ENCODE measurements at regions not wholly inside any gene's neighbourhood (a gene's known extent, or its start where the extent isn't known, plus 50 kb on each side); places are given as distances from the start of the nearest gene placed in this dataset.

DNA sequence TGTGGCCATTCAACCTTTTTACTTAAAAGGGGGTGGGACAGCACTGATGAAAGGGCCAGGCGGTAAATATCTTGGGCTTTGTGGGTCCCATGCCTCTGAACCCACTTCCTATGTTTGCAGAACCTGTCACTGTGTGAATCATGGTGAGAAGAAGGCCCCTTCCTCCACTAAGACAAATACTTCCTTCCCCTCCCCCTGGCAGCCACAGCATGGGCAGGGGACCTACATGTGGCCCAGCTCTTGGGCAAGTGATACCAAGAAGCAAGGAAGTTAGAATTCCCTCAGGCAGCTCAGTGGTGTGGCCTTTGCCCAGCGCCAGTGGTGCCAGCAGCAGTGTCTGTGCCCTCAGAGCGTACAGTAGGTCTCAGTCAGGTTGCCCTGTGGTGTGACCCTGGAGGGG is 168.6 kb downstream of the TRIM33 start:
- DNase-seq, result peak; percentile 57

DNA sequence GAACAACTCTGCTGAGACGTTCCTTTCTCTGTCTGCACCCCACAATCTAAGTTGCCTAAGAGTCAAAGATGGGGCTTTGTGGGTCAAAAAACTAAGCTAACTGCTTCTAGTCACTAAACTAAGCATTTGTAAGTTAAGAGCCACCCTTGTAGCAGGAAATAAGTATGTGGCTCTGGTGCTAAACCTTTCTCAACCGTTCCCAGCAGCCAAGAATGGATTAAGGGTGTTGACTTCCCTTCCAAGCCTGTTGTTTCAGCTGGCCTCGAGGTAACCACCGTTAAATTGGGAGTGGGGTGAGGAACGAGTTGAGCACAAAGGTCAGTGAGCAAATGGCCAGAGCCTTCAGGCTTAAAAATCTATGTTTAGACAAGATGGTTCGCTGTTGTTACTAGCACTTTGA is 169.1 kb downstream of the TRIM33 start:
- no peak for DNase-seq

DNA sequence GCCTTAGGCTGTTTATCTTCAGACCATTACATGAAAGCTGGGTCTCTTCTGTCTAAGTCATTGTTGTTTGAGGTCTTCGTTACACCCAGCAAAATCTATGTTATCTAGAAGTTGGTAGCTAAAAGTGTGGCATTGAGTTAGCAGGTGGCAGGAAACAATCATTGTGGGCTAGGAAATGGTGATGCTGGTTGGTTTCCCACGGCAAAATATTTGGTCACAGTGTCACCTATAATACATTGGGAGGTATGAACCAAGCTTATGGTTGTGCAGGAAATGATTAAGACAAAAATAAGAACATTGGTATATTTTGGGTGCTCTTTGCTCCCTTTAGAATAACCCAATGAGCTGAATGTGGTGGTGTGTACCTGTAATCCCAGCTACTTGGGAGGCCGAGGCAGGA is 169.7 kb downstream of the TRIM33 start:
- DNase-seq, result no peak

DNA sequence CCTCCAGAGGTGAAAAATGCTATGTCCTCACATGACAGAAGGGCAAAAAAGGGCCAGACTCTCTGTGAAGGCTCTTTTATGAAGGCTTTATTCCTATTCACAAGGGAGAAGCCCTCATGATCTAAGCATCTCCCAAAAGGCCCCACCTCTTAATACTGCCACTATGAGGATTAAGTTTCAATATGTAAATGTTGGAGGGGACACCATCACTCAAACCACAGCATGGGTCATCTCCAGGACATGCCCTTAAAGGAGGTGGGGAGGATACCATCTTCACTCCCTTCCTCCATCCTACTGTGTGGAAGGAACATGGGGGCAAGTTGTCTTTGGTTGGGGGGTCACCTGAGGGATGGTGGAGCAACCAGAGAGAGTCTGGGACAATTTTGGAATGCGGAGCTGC is 170.1 kb downstream of the TRIM33 start:
- DNase-seq, result no peak

DNA sequence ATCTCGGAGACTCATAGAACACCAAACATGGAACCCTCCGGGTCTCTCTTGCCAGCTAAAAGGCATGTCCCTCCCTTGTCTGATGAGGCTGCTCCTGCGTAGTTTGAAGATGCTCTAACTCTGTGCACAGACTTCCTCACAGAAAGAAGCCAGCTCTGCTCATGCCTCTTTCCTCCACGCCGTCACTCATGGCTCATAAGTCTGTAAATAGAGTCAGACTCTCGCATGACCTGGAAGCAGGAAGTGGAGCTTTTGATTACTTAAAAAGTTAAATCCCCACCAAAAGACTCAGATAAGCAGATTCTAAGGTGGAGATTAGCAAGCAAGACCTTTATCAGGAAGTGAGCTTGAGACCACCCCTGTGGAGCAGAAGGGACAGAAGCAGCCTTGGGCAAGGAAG is 171.6 kb downstream of the TRIM33 start:
- no peak for DNase-seq

DNA sequence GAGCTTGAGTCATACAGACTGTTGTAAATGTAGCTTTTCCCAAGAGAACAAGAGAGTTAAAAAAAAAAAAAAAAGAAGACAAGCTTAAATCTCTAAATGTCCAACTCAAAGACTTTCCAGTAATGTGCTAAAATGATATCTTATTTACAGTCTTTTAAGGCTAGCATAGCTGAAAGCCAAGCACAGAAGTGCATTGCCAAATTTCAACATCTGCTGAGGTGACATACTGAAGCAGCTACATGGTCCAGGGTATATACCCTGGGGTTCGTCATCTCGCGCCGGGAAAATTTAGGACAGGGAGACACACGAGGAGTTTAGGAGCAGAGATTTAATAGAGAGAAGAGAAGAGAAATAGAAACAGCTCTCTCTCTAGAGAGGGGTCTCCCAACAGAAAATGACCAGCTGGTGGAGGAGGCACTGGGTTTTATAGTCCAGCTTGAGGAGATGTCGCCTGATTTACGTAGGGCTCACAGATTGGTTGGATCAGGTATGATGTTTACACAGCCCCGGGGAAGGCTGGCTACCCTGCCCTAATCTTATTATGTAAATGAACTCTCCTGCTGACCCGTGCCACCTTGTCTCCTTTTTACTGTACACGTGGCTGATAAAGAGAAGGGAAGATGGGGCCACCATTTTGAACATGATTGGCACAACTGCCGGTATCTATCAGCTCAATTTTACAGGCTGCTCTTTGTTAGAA is 172.7 kb downstream of the TRIM33 start:
- DNase-seq, result no peak

DNA sequence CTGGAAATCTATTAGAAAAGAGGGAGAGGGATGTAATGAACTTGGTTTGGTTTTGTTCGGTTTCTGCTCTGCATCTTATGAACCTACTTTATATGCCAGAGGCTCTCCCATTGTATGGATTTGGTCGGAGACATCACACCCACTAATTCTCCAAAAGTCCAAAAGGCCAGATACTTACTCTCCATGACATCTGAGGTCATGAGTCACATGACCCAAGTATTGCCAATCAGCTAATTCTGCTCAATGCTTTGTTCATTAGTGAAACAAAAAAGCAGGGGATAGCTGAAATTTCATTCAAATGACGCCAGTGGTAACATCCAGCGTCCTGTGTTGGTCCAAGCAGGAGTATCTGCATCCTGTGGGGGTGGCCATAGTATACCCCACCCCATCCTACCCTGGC is 173.6 kb downstream of the TRIM33 start:
- DNase-seq, result no peak

DNA sequence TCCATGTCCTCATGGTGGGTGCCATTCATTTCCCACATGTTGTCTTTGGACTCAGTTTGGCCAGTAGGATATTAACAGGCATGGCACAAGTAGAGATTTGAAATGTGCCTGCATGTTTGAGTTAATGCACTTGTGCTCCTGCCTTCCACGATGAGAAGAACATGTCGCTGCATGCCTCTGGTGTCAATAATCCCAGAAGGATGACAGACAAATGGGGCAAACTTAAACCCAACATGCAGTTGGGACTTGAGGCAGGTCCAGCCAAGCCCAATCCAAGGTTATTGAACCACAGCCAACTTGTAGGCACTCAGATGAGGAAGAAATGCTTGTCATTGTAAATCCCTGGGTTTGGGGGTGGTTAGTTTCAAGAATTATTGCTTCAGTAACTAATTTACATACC is 174.6 kb downstream of the TRIM33 start:
- DNase-seq, result no peak

DNA sequence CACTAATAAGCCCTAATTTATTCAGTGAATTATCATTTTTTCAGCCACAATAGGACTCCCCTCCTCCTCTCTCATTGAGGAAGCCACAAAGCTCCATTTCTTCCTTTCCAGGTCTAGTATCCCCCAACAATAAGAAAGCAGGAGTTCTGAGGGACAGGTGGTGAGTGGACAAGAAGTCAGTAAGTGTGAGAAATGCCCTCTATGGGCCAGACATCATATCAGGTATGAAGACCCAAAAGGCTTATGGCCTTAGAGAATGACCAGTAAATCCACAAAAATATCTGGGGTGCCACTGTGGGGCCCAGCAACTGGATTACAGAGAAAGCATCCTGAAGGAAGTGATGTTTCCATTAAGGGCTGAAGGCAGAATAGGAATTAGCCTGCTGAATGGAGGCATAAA is 175.7 kb downstream of the TRIM33 start:
- DNase-seq, result no peak

DNA sequence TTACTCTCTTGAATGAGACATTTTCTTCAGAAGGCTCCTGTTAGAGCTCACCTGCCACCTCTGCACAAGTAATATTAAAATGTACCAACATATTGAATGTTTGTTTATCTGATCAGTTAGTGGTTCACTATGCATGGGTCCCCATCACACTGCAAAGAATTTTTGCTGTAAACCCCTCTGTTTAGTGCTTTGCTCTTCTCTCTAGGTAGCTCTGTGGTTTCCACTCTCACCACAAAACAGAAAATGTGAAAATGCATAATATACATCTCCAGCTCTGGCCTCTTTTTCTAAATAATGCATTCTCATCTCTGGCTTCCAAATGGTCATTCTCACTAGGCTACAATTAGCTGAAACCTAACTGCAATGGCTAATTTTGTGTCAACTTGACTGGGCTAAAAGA is 176.7 kb downstream of the TRIM33 start:
- DNase-seq, result no peak

DNA sequence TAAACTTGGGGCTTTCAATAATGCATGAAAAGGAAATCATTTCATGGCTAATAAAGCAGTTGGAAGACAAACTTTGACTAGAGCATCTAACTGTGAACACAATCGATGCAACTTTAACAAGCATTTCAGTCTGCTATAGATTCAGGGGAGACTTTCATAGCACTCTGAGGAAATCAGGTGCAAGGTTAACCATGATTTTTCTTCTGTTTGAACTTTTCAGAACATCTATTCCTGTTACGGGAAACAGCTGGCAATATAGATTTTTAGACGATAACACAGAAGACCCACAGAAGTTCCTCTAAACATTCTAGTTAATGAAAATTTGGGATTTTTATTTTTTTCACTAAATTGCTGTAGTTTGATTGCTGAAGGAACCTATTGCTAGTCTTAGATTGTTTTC is 177.3 kb downstream of the TRIM33 start:
- DNase-seq, result no peak

DNA sequence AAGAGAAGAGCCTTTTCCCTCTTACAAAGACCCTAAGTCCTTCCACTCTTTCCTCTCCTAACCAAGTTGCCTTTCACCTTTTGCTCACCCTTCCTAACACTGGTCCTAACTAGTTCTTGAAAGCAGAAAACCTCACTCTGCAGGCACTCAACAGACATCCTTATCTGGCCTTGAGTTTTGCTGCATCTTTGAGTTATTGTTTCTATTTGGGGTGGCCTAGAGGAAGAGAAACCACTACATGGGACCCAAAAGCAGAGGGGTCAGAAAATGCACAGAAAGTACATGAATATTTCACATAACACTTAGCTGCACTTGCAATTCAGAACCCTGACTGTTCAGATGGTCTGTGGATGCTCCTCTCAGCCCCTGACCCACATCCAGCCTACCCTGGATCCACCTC is 178.3 kb upstream of the SYT6 start:
- DNase-seq, result no peak

DNA sequence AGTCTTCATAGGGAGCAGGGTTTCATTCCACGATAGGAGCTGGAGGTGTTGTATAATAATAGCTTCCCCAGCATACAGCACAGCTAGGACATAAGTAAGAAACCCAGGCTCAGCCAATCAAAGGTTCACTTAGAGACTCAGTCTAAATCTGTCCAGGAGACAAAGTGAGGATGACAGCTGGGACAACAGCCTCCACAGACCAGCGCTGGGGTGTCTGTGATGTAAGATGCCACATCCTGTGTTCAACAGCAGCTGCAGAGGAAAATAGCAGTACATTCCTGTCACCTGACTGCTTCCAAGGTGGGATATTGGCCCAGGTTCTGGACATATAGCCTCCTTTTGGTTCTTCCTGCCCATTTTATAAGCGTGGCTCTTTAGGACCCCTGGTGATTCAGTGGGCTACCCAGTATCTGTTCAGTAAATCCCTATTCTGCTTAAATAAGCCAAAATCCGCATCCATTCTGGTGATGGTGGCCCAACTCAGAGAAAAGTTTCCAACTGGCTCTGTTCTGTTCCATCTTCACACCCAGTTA is 176.8 kb upstream of the SYT6 start:
- no peak for DNase-seq

DNA sequence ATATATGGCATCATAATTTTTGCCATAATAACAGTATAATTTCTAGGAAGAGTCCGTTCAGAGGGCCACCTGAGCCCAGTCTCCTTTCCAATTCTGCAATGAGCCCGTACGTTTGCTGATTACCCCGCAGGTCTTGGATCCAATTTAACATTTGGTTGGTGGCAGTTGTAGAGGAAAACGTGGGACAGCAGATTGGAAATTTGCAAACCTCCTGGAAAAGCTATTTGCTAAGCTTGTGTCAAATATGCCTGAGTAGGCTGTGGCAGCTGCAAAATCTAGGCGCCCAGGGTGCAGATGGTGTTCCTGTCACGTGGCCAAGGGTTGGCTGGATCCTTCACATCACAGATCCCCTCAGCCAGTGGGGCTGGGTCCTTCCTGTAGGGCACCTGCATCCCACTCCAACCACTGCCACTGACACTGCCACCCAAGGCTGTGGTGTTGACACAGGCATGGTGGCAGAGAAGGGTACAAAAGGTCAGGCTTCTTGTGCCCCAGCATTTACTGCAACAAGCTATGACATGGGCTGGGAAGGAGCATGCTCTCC is 174.8 kb upstream of the SYT6 start:
- no peak for DNase-seq

DNA sequence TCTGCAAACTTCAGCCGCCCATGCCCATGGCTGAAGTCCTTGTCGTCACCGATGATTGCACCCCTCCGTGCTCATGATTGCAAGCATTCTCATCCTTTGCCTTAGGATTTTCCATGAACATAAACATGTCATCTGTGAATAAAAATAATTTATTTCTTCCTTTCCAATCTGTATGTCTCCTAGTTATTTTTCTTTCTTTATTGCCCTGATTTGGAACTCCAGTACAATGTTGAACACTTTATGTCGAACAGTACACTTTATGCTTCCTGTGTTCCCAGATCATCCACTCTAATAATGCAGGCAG is 170.9 kb upstream of the SYT6 start:
- no peak for DNase-seq

DNA sequence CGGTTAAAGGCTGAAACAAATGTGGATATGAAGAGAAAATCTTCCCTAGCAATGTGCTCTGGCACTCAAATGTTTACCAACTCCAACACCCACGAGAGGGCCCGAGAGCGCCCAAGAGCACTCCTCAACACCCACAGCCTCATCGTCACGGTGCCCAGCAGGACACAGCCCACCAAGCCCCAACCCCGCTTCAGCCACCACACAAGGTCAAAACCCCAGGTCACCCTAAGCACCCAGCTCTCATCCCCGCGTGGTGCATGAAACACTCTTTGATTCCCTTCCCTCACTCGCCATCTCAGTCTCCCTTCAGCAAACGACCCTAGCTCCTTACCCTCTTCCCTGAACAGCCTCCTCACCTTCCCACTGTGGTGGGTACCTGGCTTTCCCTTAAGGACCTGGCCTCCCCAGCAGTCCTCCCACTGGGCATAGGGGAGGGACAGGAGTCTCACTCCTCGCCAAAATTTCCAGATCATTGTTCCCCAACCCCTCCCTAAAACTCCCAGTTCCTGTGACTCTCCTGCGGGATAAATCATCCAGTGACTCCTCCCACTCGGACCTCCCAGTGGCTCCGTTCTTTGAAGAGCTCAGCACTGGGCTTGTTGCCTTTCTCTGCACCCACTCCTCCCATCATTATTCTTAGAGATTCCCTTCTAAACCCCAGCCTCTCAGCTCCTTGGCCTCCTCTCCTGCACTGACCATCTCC is 170.4 kb upstream of the SYT6 start:
- DNase-seq, result no peak

DNA sequence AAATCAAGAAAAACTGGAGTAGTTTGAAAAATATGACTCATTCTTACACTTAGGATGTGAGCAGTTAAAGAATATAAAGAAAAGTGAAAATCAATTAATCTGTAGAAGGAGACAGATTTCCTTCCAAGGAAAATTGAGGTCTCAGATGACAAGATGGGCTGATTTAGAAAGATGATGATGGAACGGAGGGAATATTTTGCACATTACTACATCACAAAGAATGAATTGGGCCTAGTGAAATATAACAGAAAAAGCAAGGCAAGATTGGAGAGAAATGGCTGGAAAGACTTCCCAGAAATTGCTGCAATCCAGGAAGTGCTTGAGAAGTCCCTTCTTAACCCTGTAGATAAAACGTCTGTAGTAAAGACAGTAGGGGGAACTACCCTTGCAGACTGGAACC is 169.1 kb upstream of the SYT6 start:
- no peak for DNase-seq

DNA sequence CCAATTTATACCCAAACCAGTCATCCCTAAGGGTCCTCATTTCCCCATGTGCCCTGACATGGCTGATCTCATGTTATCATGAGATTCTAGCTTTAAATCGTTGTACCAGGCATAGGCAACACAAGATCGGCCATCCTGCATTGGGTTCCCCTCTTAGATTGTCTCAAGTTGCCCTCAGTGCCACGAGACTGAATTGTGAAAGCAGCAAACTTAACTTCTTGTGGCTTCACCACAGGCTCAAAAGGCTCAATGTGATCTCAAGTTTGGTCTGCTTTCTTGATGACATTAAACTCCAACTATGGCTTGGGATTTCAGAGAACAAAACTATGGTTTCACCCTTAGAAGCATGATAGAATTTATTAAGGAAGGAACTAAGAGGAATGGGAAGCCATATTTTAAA is 168.5 kb upstream of the SYT6 start:
- no peak for DNase-seq

DNA sequence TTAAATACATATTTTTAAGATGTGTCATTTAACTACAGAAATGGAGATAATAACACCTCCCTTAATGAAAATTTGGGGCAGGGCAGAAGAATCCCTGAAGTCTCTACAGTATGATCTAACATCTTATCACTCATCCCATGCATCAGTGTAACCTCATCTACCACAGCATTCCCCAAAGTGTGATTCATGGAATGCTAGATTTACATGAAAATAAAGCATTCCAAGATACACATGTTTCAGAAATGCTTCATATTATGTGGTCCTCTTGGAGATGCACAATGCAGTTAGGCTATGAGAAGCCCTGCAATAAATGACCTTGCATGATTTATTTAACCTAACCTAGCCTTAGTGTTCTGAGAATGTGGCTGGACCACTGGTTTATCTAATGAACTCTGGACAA is 166.9 kb upstream of the SYT6 start:
- no peak for DNase-seq

DNA sequence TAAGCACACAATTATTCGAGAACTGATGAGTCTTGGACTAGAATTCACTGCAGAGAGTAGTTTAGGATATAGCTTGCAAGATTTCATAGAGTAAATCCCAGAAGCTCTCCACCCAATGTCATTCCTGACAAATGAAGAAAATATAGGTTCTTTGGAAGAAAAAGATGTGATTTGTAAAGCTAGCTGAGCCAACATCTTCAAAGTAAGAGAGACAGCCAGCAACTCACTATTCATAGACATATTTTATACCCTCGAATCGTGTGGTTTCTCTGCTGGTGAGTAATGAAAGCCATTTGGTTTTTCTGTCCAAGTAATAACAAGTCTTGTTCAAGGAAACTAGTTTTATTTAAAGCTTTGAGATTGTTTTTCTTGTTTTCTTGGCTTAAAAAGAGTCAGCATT is 165.7 kb upstream of the SYT6 start:
- DNase-seq, result no peak

DNA sequence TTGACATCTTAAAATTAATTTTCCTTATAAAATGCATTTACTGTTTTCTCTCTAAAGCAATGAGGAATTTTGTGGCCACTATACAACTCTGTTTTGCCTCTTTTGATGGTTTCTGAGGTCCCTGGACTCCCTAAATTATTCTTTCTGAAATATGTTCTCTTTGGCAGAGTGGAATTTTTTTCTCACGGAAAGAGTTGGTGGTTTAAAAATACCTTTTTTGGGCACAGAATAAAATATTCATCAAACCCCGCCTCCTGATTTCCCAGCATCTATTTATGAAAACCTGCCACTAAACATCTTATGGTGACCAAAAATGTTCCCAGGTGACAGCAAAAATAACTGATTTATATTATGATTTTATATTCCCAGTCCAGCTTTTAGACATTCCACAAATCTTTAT is 165.3 kb upstream of the SYT6 start:
- no peak for DNase-seq

DNA sequence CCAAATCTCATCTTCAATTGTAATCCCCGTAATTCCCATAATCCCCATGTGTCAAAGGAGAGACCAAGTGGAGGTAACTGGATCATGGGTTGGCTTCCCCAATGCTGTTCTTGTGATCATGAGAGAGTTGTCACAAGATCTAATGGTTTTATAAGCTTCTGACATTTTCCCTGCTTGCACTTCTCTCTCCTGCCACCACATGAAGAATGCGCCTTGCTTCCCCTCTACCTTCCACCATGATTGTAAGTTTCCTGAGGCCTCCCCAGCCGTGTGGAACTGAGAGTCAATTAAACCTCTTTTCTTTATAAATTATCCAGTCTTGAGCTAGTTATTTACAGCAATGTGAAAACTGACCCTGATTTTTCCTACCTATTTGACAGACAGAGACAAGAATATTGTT is 162.5 kb upstream of the SYT6 start:
- DNase-seq, result no peak

DNA sequence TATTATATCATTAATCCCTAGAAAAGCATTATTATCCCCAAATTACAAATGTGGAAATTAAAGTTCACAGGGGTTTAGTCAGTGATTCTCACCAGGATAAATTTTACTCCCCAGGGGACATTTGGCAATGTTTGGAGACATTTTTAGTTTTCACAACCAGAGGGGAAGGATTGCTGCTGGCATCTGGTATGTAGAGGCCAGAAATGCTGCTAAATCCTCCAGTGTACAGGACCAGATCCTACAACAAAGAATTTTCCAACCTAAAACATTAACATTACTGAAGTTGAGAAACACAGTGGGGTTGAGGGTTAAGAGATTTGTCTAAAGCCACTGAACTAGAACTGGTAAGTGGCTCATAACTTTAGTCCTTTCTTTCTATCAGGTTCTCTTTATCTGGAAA is 162.0 kb upstream of the SYT6 start:
- no peak for DNase-seq

DNA sequence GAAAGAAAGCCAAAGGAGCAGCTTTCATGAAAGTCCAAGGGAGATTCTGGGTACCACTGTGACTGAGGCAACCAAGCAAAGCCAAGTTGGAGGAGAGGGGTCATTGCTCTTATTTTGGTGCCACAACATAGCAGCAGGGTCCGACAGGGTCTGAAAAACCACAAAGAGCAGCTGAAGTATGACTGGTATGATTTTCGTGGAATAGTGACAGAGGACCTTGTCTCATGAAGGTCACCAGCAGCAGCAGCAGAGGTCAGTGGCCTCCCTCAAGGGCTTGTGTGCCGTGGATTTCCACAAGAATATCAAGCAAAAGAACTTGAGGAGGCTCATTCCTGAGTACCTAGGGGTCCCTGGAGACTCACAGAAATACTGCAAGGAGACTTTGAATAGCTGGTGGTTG is 160.9 kb upstream of the SYT6 start:
- no peak for DNase-seq

DNA sequence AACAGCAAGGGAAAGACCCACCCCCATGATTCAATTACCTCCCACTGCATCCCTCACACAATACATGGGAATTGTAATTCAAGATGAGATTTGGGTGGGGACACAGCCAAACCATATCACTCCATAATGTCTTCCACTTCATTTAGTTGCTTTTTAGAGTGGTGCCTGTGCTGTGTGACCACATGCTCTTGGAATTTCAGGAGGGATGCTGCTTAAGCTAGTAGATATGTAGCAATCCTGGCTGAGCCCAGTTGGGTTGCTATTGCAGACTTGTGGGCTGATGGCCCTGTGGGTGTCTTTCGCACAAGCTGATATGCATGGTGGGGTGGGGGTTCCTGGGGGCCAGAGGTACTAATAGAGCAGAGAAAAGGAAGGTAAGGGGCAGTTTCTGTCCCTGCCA is 160.4 kb upstream of the SYT6 start:
- DNase-seq, result no peak
